A549 (cell line): ENCODE measurements at regions not wholly inside any gene's neighbourhood (a gene's known extent, or its start where the extent isn't known, plus 50 kb on each side); places are given as distances from the start of the nearest gene placed in this dataset.

ENCODE experiments used
- ATAC-seq, 2 experiments: fragments of 200-7000 bp in 1 of 2; fragments of >200 bp in 1 of 2; cut with Nextera tagmentation in 1 of 2; cut with Tn5 transposase in 1 of 2; 3 replicates each; pipeline versions ENCODE4 v1.8.0 to v1.9.1; 2018 to 2020; ENCODE audit warnings: mild to moderate bottlenecking in 1 of 2, moderate library complexity in 1 of 2
- CTCF ChIA-PET: fragments of 300-600 bp; sonication (Branson Sonifier 250); formaldehyde crosslinking; extraction: SDS; loops from one replicate; lab custom pipeline; 2021; ENCODE audit warnings: antibody characterized with exemption, inconsistent platforms; lab: Yijun Ruan, JAX
- POLR2A ChIA-PET: fragments of 350-600 bp; formaldehyde crosslinking; extraction: SDS; loops from one replicate; lab custom pipeline; 2021; ENCODE audit warnings: antibody characterized with exemption, inconsistent platforms; lab: Yijun Ruan, JAX
- DNase-seq, 2 experiments: peaks; one replicate each; pipeline versions ENCODE4 v3.0.0 to v3.0.0-alpha.2; 2011 to 2016; ENCODE audit warnings: low read depth in 1 of 2, low spot score in 1 of 2
- FAIRE-seq: peaks from 2 replicates; lab custom pipeline; 2011; peaks lifted over from hg19 to GRCh38; lab: Jason Lieb, UNC
- H3K27ac ChIP-seq, 2 experiments: fragments of >200 bp; sonication (Bioruptor Twin); formaldehyde crosslinking; 3 replicates each; pipeline ENCODE4 v1.5.1; 2016 to 2017
- H3K4me1 ChIP-seq: fragments of >200 bp; sonication (Bioruptor Twin); formaldehyde crosslinking; 3 replicates; pipeline ENCODE4 v1.6.1; 2016
- H3K4me2 ChIP-seq: fragments of >200 bp; sonication (Bioruptor Twin); formaldehyde crosslinking; 3 replicates; pipeline ENCODE4 v1.6.1; 2016
- H3K4me3 ChIP-seq: fragments of >200 bp; sonication (Bioruptor Twin); formaldehyde crosslinking; 3 replicates; pipeline ENCODE4 v1.5.1; 2016
- H3K9me3 ChIP-seq: fragments of >200 bp; sonication (Bioruptor Twin); formaldehyde crosslinking; 3 replicates; pipeline ENCODE4 v1.6.1; 2016
- BCL3 ChIP-seq: fragments of >200 bp; sonication (Bioruptor Twin); formaldehyde crosslinking; IDR thresholded peaks from 3 replicates; pipeline ENCODE4 v1.6.1; 2016
- BHLHE40 ChIP-seq: IDR thresholded peaks from 2 replicates; pipeline ENCODE4 v1.6.1; 2012; ENCODE audit warnings: low read depth, low read length, inconsistent platforms
- CBX2 ChIP-seq: fragments of 200-600 bp; sonication (generic); IDR thresholded peaks from 2 replicates; pipeline ENCODE4 v1.6.1; 2016; ENCODE audit warnings: low read depth, mild to moderate bottlenecking, borderline replicate concordance
- CBX8 ChIP-seq: fragments of 200-600 bp; sonication (generic); IDR thresholded peaks from 2 replicates; pipeline ENCODE4 v1.6.1; 2016
- CHD2 ChIP-seq: fragments of 150-350 bp; IDR thresholded peaks from 2 replicates; pipeline ENCODE4 v1.6.1; 2014; ENCODE audit warnings: low read length; ENCODE audit not compliant: partially characterized antibody
- CTCF ChIP-seq: fragments of >200 bp; sonication (Bioruptor Twin); formaldehyde crosslinking; IDR thresholded peaks from 3 replicates; pipeline ENCODE4 v1.5.1; 2016
- EHF ChIP-seq: fragments of 250-450 bp; sonication (Bioruptor Pico); IDR thresholded peaks from 2 replicates; pipeline ENCODE4 v1.5.0; 2020; ENCODE audit warnings: mild to moderate bottlenecking
- EHMT2 ChIP-seq: fragments of 200-600 bp; sonication (generic); IDR thresholded peaks from 2 replicates; pipeline ENCODE4 v1.6.1; 2016; ENCODE audit warnings: antibody characterized with exemption, low read depth, mild to moderate bottlenecking, moderate library complexity
- ELK1 ChIP-seq: fragments of 150-350 bp; IDR thresholded peaks from 2 replicates; pipeline ENCODE4 v1.6.1; 2014; ENCODE audit warnings: low read depth, mild to moderate bottlenecking, low read length
- FOSB ChIP-seq: fragments of 250-450 bp; sonication (Bioruptor Pico); IDR thresholded peaks from 2 replicates; pipeline ENCODE4 v1.5.0; 2020; ENCODE audit warnings: mild to moderate bottlenecking, moderate library complexity
- HDAC2 ChIP-seq: fragments of 200-600 bp; sonication (generic); IDR thresholded peaks from 2 replicates; pipeline ENCODE4 v1.6.1; 2016
- HES2 ChIP-seq: fragments of >200 bp; sonication (Bioruptor Twin); formaldehyde crosslinking; IDR thresholded peaks from 2 replicates; pipeline ENCODE4 v1.6.1; 2016
- HMGXB4 ChIP-seq: fragments of 250-450 bp; sonication (Bioruptor Pico); IDR thresholded peaks from 2 replicates; pipeline ENCODE4 v1.5.0; 2021; ENCODE audit warnings: mild to moderate bottlenecking, moderate library complexity, borderline replicate concordance
- HOXB5 ChIP-seq: fragments of 250-450 bp; sonication (Bioruptor Pico); IDR thresholded peaks from 2 replicates; pipeline ENCODE4 v1.5.0; 2020; ENCODE audit warnings: mild to moderate bottlenecking, moderate library complexity
- JUNB ChIP-seq: fragments of >200 bp; sonication (Bioruptor Twin); formaldehyde crosslinking; IDR thresholded peaks from 2 replicates; pipeline ENCODE4 v1.6.1; 2016
- KDM1A ChIP-seq: fragments of 200-600 bp; sonication (generic); IDR thresholded peaks from 2 replicates; pipeline ENCODE4 v1.6.1; 2016; ENCODE audit warnings: low read depth, mild to moderate bottlenecking
- NPAS2 ChIP-seq: fragments of 250-450 bp; sonication (Bioruptor Pico); IDR thresholded peaks from 2 replicates; pipeline ENCODE4 v1.8.0; 2022; ENCODE audit warnings: mild to moderate bottlenecking, moderate library complexity, borderline replicate concordance
- NR3C1 ChIP-seq: fragments of >200 bp; sonication (Bioruptor Twin); formaldehyde crosslinking; IDR thresholded peaks from 3 replicates; pipeline ENCODE4 v1.6.1; 2017
- POLR2A ChIP-seq: IDR thresholded peaks from 2 replicates; pipeline ENCODE4 v1.6.1; 2012; ENCODE audit warnings: mild to moderate bottlenecking, low read length
- POLR2AphosphoS2 ChIP-seq: conservative IDR thresholded peaks from 2 replicates; pipeline ENCODE4 v1.6.1; 2012; ENCODE audit warnings: low read length, improper control_type of control experiment, inconsistent platforms
- RAD21 ChIP-seq, 2 experiments: fragments of >200 bp in 1 of 2; sonication (Bioruptor Twin) in 1 of 2; formaldehyde crosslinking in 1 of 2; IDR thresholded peaks in 1 of 2; conservative IDR thresholded peaks in 1 of 2; 2 replicates in 1 of 2; 3 replicates in 1 of 2; pipeline ENCODE4 v1.6.1; 2012 to 2018; ENCODE audit warnings: inconsistent platforms in 1 of 2
- RNF2 ChIP-seq: fragments of 200-600 bp; sonication (generic); IDR thresholded peaks from 2 replicates; pipeline ENCODE4 v1.6.1; 2016; ENCODE audit warnings: low read depth, mild to moderate bottlenecking, antibody characterized with exemption, moderate library complexity, borderline replicate concordance
- SREBF2 ChIP-seq: fragments of 450-650 bp; IDR thresholded peaks from 2 replicates; pipeline ENCODE4 v1.6.1; 2014; ENCODE audit warnings: mild to moderate bottlenecking, moderate library complexity
- TP53 ChIP-seq: fragments of 250-450 bp; sonication (Bioruptor Pico); IDR thresholded peaks from 2 replicates; pipeline ENCODE4 v1.5.0; 2021; ENCODE audit warnings: mild to moderate bottlenecking, moderate library complexity
- USF2 ChIP-seq: fragments of 450-650 bp; IDR thresholded peaks from 2 replicates; pipeline ENCODE4 v1.6.1; 2014; ENCODE audit warnings: antibody characterized with exemption
- ZNF302 ChIP-seq: fragments of 250-450 bp; sonication (Bioruptor Pico); IDR thresholded peaks from 2 replicates; pipeline ENCODE4 v1.9.0; 2021; ENCODE audit warnings: inconsistent platforms, mild to moderate bottlenecking, moderate library complexity
- WGBS: methylation state at CpG from one replicate; pipeline ENCODE4 v1.1.6; 2017; ENCODE audit errors: missing lambda C conversion rate; 5-methylcytosine and 5-hydroxymethylcytosine counted together

GRCh38 chr2:61715506-61715905 lies 138.4 kb downstream of the FAM161A start:
- H3K4me2 ChIP-seq: no peak overlapping the region
- no peak for FAIRE-seq
- ATAC-seq: no peak
- H3K4me3 ChIP-seq: no peak overlapping the region
- ChIA-PET CTCF (no interaction called here), POLR2A (no interaction called here)
- H3K9me3 ChIP-seq: no peaks in the 10 kb centered on the region
- TF ChIP-seq POLR2A (no peak), CHD2 (no peak), JUNB (no peak), TP53 (CRISPR knock-in tag) (no peak), BHLHE40 (no peak), CBX2 (no peak), CBX8 (no peak), KDM1A (no peak)
- WGBS: 59% methylated on average over 2 of the region's 2 CpGs
- H3K4me1 ChIP-seq: no peaks in the 10 kb centered on the region
- H3K27ac ChIP-seq: no peak overlapping the region
- no peak for DNase-seq

- 65% methylated on average over 5 of the region's 5 CpGs for WGBS
- ChIA-PET POLR2A (interaction anchor here (1.1 kb wide), 1 partner anchor 49 kb away, joined by 3 read pairs; no protein-coding TSS in a partner anchor), CTCF (interaction anchor here (0.9 to 1.0 kb wide), 2 partner anchors 13 to 135 kb away, joined by 3 read pairs; no protein-coding TSS in a partner anchor)
- peak overlapping the region in 1 of 2 experiments; percentile 32; a peak in 1 of 6 replicates for H3K27ac ChIP-seq
- H3K4me2 ChIP-seq: no peak overlapping the region
- H3K9me3 ChIP-seq: no peaks in the 10 kb centered on the region
- ATAC-seq (no peak), DNase-seq (no peak), FAIRE-seq (no peak)
- no peaks in the 10 kb centered on the region for H3K4me1 ChIP-seq
- no peak overlapping the region for H3K4me3 ChIP-seq
- TF ChIP-seq RNF2: no peak
- no peak for TF ChIP-seq BCL3
- TF ChIP-seq EHF (CRISPR knock-in tag): no peak
- TF ChIP-seq FOSB (CRISPR knock-in tag): no peak
- TF ChIP-seq BHLHE40: no peak
- TF ChIP-seq EHMT2: no peak
- TF ChIP-seq POLR2AphosphoS2: no peak
- TF ChIP-seq HES2: no peak
- TF ChIP-seq ZNF302 (CRISPR knock-in tag): no peak
Observed at GRCh38 chr2:61714210-61714609, 139.7 kb downstream of the FAM161A start.

- no peak overlapping the region for H3K4me2 ChIP-seq
- no peak for ATAC-seq
- 60% methylated on average over 6 of the region's 6 CpGs for WGBS
- H3K4me3 ChIP-seq: no peak overlapping the region
- peak overlapping the region in 1 of 2 experiments; percentile 32; a peak in 1 of 6 replicates for H3K27ac ChIP-seq
- no peak for DNase-seq
- no peak for FAIRE-seq
- H3K4me1 ChIP-seq: peaks cover 3% of the 10 kb centered on the region; the same call in 2 of the 3 replicates
- POLR2A ChIA-PET: interaction anchor here (1.1 kb wide), 1 partner anchor 50 kb away, joined by 3 read pairs; no protein-coding TSS in a partner anchor
- no peaks in the 10 kb centered on the region for H3K9me3 ChIP-seq
- CTCF ChIA-PET: interaction anchor here (0.9 to 1.4 kb wide), 3 partner anchors 13 to 136 kb away, joined by 3 to 5 read pairs (median 3); no protein-coding TSS in a partner anchor
- TF ChIP-seq BCL3 (no peak), NR3C1 (no peak), CTCF (no peak), RNF2 (no peak), HMGXB4 (CRISPR knock-in tag) (no peak), RAD21 (conservative IDR thresholded peaks at IDR 0.05 in 1 of 2, IDR thresholded peaks at IDR 0.05 in 1 of 2) (no peak), HOXB5 (CRISPR knock-in tag) (no peak), NPAS2 (no peak), USF2 (no peak), EHF (CRISPR knock-in tag) (no peak), POLR2AphosphoS2 (no peak), BHLHE40 (no peak), ELK1 (no peak), HDAC2 (no peak), SREBF2 (no peak)
Observed at GRCh38 chr2:61713457-61713856, 140.4 kb downstream of the FAM161A start.
